Vagina (tissue), 2 donors: ENCODE measurements at regions not wholly inside any gene's neighbourhood (a gene's known extent, or its start where the extent isn't known, plus 50 kb on each side); places are given as distances from the start of the nearest gene placed in this dataset.

Experiments
- POLR2A ChIP-seq, 2 donors: fragments of 450-650 bp; IDR thresholded peaks; one replicate each; pipeline ENCODE4 v1.6.1; 2017; ENCODE audit warnings: antibody characterized with exemption in 2 of 2, mild to moderate bottlenecking in 2 of 2, moderate library complexity in 2 of 2
- TF ChIP-seq, protein P1 (sequence below), 3 experiments: fragments of 450-650 bp in 2 of 3; fragments of 200-600 bp in 1 of 3; sonication (generic) in 1 of 3; IDR thresholded peaks; one replicate each; pipeline ENCODE4 v1.5.1; 2017 to 2019; ENCODE audit warnings: antibody characterized with exemption in 3 of 3, mild to moderate bottlenecking in 2 of 3, moderate library complexity in 2 of 3

DNA sequence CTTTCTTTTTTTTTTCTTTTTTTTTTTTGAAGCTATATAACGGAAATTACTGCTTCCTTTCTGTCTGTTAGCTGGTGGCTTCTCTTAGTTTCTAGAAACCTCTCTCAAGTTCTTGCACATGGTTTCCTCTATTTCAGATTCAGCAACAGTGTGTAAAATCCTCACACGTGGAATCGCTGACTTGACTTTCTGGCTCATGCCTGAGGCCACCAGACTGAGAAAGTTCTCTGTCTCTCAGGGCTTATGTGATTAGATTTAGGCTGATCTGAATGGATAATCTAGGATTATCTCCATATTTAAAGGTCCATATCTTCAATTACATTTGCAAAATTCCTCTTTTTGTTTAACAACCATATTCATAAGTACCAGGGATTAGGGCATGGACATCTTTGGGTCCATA is 856.3 kb upstream of the SLITRK6 start:
- TF ChIP-seq, protein P1, sequence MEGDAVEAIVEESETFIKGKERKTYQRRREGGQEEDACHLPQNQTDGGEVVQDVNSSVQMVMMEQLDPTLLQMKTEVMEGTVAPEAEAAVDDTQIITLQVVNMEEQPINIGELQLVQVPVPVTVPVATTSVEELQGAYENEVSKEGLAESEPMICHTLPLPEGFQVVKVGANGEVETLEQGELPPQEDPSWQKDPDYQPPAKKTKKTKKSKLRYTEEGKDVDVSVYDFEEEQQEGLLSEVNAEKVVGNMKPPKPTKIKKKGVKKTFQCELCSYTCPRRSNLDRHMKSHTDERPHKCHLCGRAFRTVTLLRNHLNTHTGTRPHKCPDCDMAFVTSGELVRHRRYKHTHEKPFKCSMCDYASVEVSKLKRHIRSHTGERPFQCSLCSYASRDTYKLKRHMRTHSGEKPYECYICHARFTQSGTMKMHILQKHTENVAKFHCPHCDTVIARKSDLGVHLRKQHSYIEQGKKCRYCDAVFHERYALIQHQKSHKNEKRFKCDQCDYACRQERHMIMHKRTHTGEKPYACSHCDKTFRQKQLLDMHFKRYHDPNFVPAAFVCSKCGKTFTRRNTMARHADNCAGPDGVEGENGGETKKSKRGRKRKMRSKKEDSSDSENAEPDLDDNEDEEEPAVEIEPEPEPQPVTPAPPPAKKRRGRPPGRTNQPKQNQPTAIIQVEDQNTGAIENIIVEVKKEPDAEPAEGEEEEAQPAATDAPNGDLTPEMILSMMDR (IDR thresholded peaks at IDR 0.05) = no peak
- TF ChIP-seq POLR2A (IDR thresholded peaks at IDR 0.05) = no peak
